MM.1S (cell line): ENCODE measurements at regions not wholly inside any gene's neighbourhood (a gene's known extent, or its start where the extent isn't known, plus 50 kb on each side); places are given as distances from the start of the nearest gene placed in this dataset.

Experiments
- DNase-seq: peaks from one replicate; pipeline ENCODE4 v3.0.0-alpha.2; 2015
- H2AFZ ChIP-seq: fragments of 300-600 bp; sonication (generic); 2 replicates; pipeline ENCODE4 v1.6.0; 2016; ENCODE audit warnings: antibody characterized with exemption, low read length
- H3F3A ChIP-seq: fragments of 300-600 bp; sonication (generic); 2 replicates; pipeline ENCODE4 v1.6.1; 2016; ENCODE audit warnings: mild to moderate bottlenecking, antibody characterized with exemption, low read length, moderate library complexity, mixed read lengths; ENCODE audit not compliant: insufficient read depth
- H3K27ac ChIP-seq: fragments of 300-600 bp; sonication (generic); 2 replicates; pipeline ENCODE4 v1.5.1; 2016; ENCODE audit warnings: mild to moderate bottlenecking, low read length
- H3K27me3 ChIP-seq: fragments of 300-600 bp; sonication (generic); replicated peaks from 2 replicates; pipeline ENCODE4 v1.6.0; 2016; ENCODE audit warnings: low read length; ENCODE audit not compliant: insufficient read depth
- H3K36me3 ChIP-seq: fragments of 300-600 bp; sonication (generic); replicated peaks from 2 replicates; pipeline ENCODE4 v1.6.1; 2016; ENCODE audit warnings: mild to moderate bottlenecking, low read length, mixed read lengths; ENCODE audit not compliant: insufficient read depth
- H3K4me1 ChIP-seq: fragments of 300-600 bp; sonication (generic); 2 replicates; pipeline ENCODE4 v1.6.1; 2016; ENCODE audit warnings: low read length, mixed read lengths
- H3K4me2 ChIP-seq: fragments of 300-600 bp; sonication (generic); 2 replicates; pipeline ENCODE4 v1.6.0; 2016; ENCODE audit warnings: low read depth, low read length
- H3K4me3 ChIP-seq: fragments of 300-600 bp; sonication (generic); 2 replicates; pipeline ENCODE4 v1.5.1; 2016; ENCODE audit warnings: low read length, mixed read lengths
- H3K79me2 ChIP-seq: fragments of 300-600 bp; sonication (generic); 2 replicates; pipeline ENCODE4 v1.6.1; 2016; ENCODE audit warnings: mixed run types, low read length, mixed read lengths
- H3K9ac ChIP-seq: fragments of 300-600 bp; sonication (generic); 2 replicates; pipeline ENCODE4 v1.6.1; 2016; ENCODE audit warnings: low read length, mixed read lengths
- H3K9me2 ChIP-seq: fragments of 300-600 bp; sonication (generic); replicated peaks from 2 replicates; pipeline ENCODE4 v1.6.1; 2016; ENCODE audit warnings: mild to moderate bottlenecking, low read length, mixed read lengths; ENCODE audit not compliant: insufficient read depth
- H3K9me3 ChIP-seq: fragments of 300-600 bp; sonication (generic); replicated peaks from 2 replicates; pipeline ENCODE4 v1.6.1; 2016; ENCODE audit warnings: mild to moderate bottlenecking, low read length, mixed read lengths; ENCODE audit not compliant: insufficient read depth
- H4K20me1 ChIP-seq: fragments of 300-600 bp; sonication (generic); 2 replicates; pipeline ENCODE4 v1.6.1; 2016; ENCODE audit warnings: mild to moderate bottlenecking, low read length, moderate library complexity, mixed read lengths; ENCODE audit not compliant: insufficient read depth
- EZH2 ChIP-seq: fragments of 300-600 bp; sonication (generic); optimal IDR thresholded peaks from 2 replicates; pipeline ENCODE3; 2017; ENCODE audit warnings: low read depth, mild to moderate bottlenecking, antibody characterized with exemption, low read length, mixed read lengths
- EZH2phosphoT487 ChIP-seq: fragments of 300-600 bp; sonication (generic); IDR thresholded peaks from 2 replicates; pipeline ENCODE4 v1.6.1; 2018; ENCODE audit warnings: antibody characterized with exemption, low read length
- TF ChIP-seq, protein P1 (sequence below): fragments of 300-600 bp; sonication (generic); IDR thresholded peaks from 2 replicates; pipeline ENCODE4 v1.5.1; 2016; ENCODE audit warnings: antibody characterized with exemption, low read length, mixed read lengths

DNA sequence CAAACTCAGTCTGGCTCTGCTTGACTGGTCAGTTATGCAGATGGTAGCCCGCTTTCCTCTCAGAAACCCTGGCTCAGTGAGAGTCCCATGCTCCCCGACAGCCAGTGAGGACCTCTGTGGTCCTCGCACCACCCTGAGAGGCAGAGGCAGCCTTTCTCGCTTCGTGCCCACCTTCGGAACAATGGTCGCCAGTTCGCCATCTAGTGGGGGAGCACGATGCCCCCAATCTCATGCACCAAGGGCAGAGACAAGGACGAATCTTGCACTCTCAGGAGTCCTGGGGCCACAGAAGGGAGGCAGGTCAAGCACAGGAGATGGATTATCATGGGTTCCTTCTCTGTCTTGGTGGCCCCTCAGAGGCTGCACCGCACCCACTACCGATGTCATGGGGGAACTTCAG, 75.2 kb downstream of the RHCG start:
- no peaks in the 10 kb centered on the region for H3K36me3 ChIP-seq
- no peak for DNase-seq
- TF ChIP-seq, protein P1, sequence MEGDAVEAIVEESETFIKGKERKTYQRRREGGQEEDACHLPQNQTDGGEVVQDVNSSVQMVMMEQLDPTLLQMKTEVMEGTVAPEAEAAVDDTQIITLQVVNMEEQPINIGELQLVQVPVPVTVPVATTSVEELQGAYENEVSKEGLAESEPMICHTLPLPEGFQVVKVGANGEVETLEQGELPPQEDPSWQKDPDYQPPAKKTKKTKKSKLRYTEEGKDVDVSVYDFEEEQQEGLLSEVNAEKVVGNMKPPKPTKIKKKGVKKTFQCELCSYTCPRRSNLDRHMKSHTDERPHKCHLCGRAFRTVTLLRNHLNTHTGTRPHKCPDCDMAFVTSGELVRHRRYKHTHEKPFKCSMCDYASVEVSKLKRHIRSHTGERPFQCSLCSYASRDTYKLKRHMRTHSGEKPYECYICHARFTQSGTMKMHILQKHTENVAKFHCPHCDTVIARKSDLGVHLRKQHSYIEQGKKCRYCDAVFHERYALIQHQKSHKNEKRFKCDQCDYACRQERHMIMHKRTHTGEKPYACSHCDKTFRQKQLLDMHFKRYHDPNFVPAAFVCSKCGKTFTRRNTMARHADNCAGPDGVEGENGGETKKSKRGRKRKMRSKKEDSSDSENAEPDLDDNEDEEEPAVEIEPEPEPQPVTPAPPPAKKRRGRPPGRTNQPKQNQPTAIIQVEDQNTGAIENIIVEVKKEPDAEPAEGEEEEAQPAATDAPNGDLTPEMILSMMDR, result no peak
- no peaks in the 10 kb centered on the region; the same call in 1 of the 2 replicates for H3K79me2 ChIP-seq
- H3K27ac ChIP-seq, result no peak overlapping the region
- H3K4me3 ChIP-seq, result no peak overlapping the region
- no peak overlapping the region for H2AFZ ChIP-seq
- no peak overlapping the region for H3K4me2 ChIP-seq
- no peaks in the 10 kb centered on the region for H3K27me3 ChIP-seq
- H3K4me1 ChIP-seq, result no peaks in the 10 kb centered on the region
- no peaks in the 10 kb centered on the region for H3F3A ChIP-seq
- no peak overlapping the region for H3K9ac ChIP-seq
- H4K20me1 ChIP-seq, result no peaks in the 10 kb centered on the region
- no peaks in the 10 kb centered on the region for H3K9me2 ChIP-seq
- no peaks in the 10 kb centered on the region for H3K9me3 ChIP-seq

DNA sequence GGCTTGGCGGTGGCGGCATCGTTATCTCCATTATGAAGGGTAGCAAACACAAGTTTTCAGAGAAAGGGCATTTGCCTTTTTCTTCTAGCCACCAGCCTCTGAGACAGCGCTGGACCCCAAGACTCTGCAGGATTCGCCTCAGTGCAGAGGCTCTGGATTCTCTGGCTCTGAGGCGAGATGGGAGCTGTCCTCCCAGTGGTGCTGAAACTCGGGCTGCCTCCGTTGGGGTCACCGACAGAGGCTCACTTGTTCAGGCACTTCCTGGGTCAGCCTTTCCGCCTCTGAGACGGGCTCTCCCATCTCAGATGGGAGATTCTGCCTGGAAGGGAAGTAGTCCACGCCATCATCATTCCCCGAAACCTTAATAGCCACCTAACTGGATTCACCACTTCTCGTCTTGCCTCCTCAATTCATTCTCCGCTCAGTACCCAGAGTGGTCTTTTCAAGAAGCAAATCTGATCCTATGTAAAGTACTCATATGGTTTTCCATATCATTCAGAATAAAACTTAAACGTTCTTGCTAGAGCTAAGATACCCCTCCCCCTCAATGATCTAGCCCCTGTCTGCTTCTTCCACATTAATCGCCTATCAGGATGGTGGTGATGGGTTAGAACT, 76.9 kb downstream of the RHCG start:
- H3K4me3 ChIP-seq, result no peak overlapping the region
- no peaks in the 10 kb centered on the region for H3K9me3 ChIP-seq
- H2AFZ ChIP-seq, result no peak overlapping the region
- no peaks in the 10 kb centered on the region for H3K4me1 ChIP-seq
- no peaks in the 10 kb centered on the region for H3K36me3 ChIP-seq
- no peak overlapping the region for H3K27ac ChIP-seq
- no peak for DNase-seq
- no peaks in the 10 kb centered on the region for H4K20me1 ChIP-seq
- no peak overlapping the region for H3K4me2 ChIP-seq
- H3K27me3 ChIP-seq, result no peaks in the 10 kb centered on the region
- H3F3A ChIP-seq, result no peaks in the 10 kb centered on the region
- no peaks in the 10 kb centered on the region for H3K9me2 ChIP-seq
- TF ChIP-seq, protein P1, result no peak
- TF ChIP-seq EZH2phosphoT487 (no peak), EZH2 (no peak)
- no peak overlapping the region for H3K9ac ChIP-seq
- H3K79me2 ChIP-seq, result no peaks in the 10 kb centered on the region; the same call in 1 of the 2 replicates

DNA sequence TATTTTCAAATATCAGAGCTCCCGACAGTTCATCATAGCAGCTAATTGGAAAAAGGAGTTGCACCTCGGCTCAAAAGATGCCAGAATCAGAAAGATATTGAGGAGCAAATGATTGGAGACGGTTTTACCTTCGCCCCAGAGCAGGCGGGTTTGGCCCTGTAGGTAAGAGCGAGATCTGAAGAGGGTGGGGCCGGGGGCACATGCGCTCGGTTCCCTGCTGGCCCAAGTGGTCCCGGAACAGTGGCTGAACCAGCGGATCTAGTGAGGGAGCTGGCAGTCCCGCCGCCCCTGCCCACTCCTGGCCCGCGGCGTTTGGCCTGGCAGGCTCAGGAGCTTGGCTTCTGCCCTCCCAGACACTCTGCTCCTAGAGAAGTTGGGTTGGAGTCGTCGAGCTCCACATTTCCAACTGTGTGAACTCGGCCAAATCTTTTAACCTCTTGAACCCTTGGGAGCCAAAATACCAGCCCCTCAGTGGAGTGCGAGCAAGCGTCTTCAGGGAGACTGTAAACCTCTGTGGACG, 79.1 kb downstream of the RHCG start:
- H3K4me3 ChIP-seq, result no peak overlapping the region

More for the DNA sequence above, 79.1 kb downstream of the RHCG start:
- Histone ChIP-seq H3K36me3 (no peaks in the 10 kb centered on the region), H3K27me3 (no peaks in the 10 kb centered on the region), H3K4me2 (no peak overlapping the region), H4K20me1 (no peaks in the 10 kb centered on the region), H3K27ac (no peak overlapping the region), H2AFZ (no peak overlapping the region), H3K9me2 (no peaks in the 10 kb centered on the region), H3K79me2 (no peaks in the 10 kb centered on the region; the same call in 1 of the 2 replicates), H3K9ac (no peak overlapping the region), H3F3A (no peaks in the 10 kb centered on the region), H3K4me1 (no peaks in the 10 kb centered on the region), H3K9me3 (no peaks in the 10 kb centered on the region)
- DNase-seq, result no peak
- TF ChIP-seq, protein P1, result no peak
- TF ChIP-seq EZH2phosphoT487 (no peak), EZH2 (no peak)
